Keratinocyte (primary cell): ENCODE measurements at regions not wholly inside any gene's neighbourhood (a gene's known extent, or its start where the extent isn't known, plus 50 kb on each side); places are given as distances from the start of the nearest gene placed in this dataset.
"Not testable (repeated sequence)": the region's sequence is repeated elsewhere in the genome, so short reads cannot be mapped to it uniquely, and the experiment has no call there.

Experiments
- DNase-seq: peaks from one replicate; pipeline ENCODE4 v3.0.0-alpha.2; 2011; ENCODE audit warnings: low read depth, missing footprints, low spot score
- FAIRE-seq: peaks from 2 replicates; lab custom pipeline; 2011; peaks lifted over from hg19 to GRCh38; lab: Jason Lieb, UNC
- H2AFZ ChIP-seq: 2 replicates; pipeline ENCODE4 v1.6.0; 2012; ENCODE audit warnings: low read length, control low read depth, inconsistent platforms; ENCODE audit not compliant: control insufficient read depth
- H3K27ac ChIP-seq: 2 replicates; pipeline ENCODE4 v1.5.1; 2011; ENCODE audit warnings: low read length; ENCODE audit not compliant: control insufficient read depth, insufficient read depth
- H3K27me3 ChIP-seq: 3 replicates; pipeline ENCODE4 v1.6.0; 2011; ENCODE audit warnings: low read length; ENCODE audit not compliant: control insufficient read depth, insufficient read depth; ENCODE audit errors: extremely low read depth
- H3K36me3 ChIP-seq, 2 experiments: 2 replicates in 1 of 2; 3 replicates in 1 of 2; pipeline ENCODE4 v1.5.1; 2011; ENCODE audit warnings: low read length in 2 of 2, mild to moderate bottlenecking in 1 of 2; ENCODE audit not compliant: control insufficient read depth in 2 of 2, insufficient read depth in 2 of 2; ENCODE audit errors: extremely low read depth in 1 of 2
- H3K4me1 ChIP-seq: 3 replicates; pipeline ENCODE4 v1.5.1; 2011; ENCODE audit warnings: low read length; ENCODE audit not compliant: control insufficient read depth, insufficient read depth; ENCODE audit errors: extremely low read depth
- H3K4me2 ChIP-seq: 3 replicates; pipeline ENCODE4 v1.6.0; 2011; ENCODE audit warnings: low read depth, low read length; ENCODE audit not compliant: control insufficient read depth, insufficient read depth; ENCODE audit errors: extremely low read depth
- H3K4me3 ChIP-seq, 3 experiments: fragments of 200-600 bp in 1 of 3; sonication (generic) in 1 of 3; 2 replicates in 2 of 3; 3 replicates in 1 of 3; pipeline ENCODE4 v1.5.1; 2011 to 2016; ENCODE audit warnings: low read length in 3 of 3, mild to moderate bottlenecking in 3 of 3, control low read depth in 2 of 3, inconsistent platforms in 1 of 3, low read depth in 1 of 3, mixed read lengths in 1 of 3, mixed run types in 1 of 3, moderate library complexity in 1 of 3; ENCODE audit not compliant: control insufficient read depth in 2 of 3, insufficient read depth in 2 of 3; ENCODE audit errors: extremely low read depth in 1 of 3
- H3K79me2 ChIP-seq: 2 replicates; pipeline ENCODE4 v1.6.0; 2012; ENCODE audit warnings: low read length; ENCODE audit not compliant: control insufficient read depth, insufficient read depth
- H3K9ac ChIP-seq: 3 replicates; pipeline ENCODE4 v1.6.0; 2011; ENCODE audit warnings: low read length; ENCODE audit not compliant: control insufficient read depth, insufficient read depth; ENCODE audit errors: extremely low read depth
- H3K9me1 ChIP-seq: 3 replicates; pipeline ENCODE4 v1.6.0; 2011; ENCODE audit warnings: low read length; ENCODE audit not compliant: control insufficient read depth, insufficient read depth; ENCODE audit errors: extremely low read depth
- H3K9me3 ChIP-seq: 2 replicates; pipeline ENCODE4 v1.5.1; 2012; ENCODE audit warnings: low read depth, low read length; ENCODE audit not compliant: control insufficient read depth
- H4K20me1 ChIP-seq: 3 replicates; pipeline ENCODE4 v1.6.0; 2011; ENCODE audit warnings: low read length; ENCODE audit not compliant: control insufficient read depth, insufficient read depth; ENCODE audit errors: extremely low read depth
- EZH2 ChIP-seq: IDR thresholded peaks from one replicate; pipeline ENCODE4 v1.6.1; 2012; ENCODE audit warnings: inconsistent platforms, mild to moderate bottlenecking, low read length, moderate library complexity
- dilution Hi-C: fragments of 300-500 bp; cut with MboI; formaldehyde crosslinking; loops from one replicate; pipeline ENCODE4 v1.7.0; 2020; ENCODE audit warnings: low sequenced_read_pairs; ENCODE audit not compliant: extremely low pct_ligation_motif_present
- TF ChIP-seq, protein P1 (sequence below), 3 experiments: IDR thresholded peaks in 1 of 3; conservative IDR thresholded peaks in 1 of 3; optimal IDR thresholded peaks in 1 of 3; 2 replicates in 2 of 3; 3 replicates in 1 of 3; pipeline versions ENCODE3 to v1.5.1; 2011; ENCODE audit warnings: low read length in 3 of 3, mild to moderate bottlenecking in 3 of 3, moderate library complexity in 2 of 3, control low read depth in 1 of 3, inconsistent platforms in 1 of 3; ENCODE audit not compliant: insufficient read depth in 2 of 3; ENCODE audit errors: extremely low read depth in 1 of 3

DNA sequence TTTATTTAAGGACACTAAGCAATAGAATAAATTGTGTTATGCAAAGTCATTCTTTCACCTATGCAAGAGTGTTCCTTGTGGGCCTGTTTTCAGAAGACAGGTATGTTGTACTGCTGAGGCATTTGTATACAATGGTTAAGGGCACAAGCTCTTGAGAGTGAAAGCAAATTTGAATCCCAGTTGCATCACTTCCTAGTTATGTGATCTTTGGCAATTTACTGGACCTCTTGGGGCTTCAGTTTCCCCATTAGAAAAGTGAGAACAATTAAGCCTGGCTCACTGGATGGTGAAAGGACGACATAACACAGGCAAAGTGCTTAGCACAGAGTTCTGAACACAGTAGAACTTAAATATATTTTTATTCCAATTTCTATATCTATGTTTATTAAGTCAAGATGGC, 117.4 kb downstream of the EFHB start:
- DNase-seq: no peak
- Histone ChIP-seq H3K9ac (no peak overlapping the region), H3K4me1 (no peaks in the 10 kb centered on the region), H3K9me3 (no peaks in the 10 kb centered on the region), H3K9me1 (no peaks in the 10 kb centered on the region), H3K79me2 (no peaks in the 10 kb centered on the region), H3K36me3 (no peaks in the 10 kb centered on the region), H2AFZ (no peak overlapping the region), H3K27ac (no peak overlapping the region), H3K4me2 (no peak overlapping the region), H3K27me3 (no peaks in the 10 kb centered on the region), H3K4me3 (no peak overlapping the region), H4K20me1 (no peaks in the 10 kb centered on the region)
- no peak for TF ChIP-seq EZH2
- TF ChIP-seq, protein P1, sequence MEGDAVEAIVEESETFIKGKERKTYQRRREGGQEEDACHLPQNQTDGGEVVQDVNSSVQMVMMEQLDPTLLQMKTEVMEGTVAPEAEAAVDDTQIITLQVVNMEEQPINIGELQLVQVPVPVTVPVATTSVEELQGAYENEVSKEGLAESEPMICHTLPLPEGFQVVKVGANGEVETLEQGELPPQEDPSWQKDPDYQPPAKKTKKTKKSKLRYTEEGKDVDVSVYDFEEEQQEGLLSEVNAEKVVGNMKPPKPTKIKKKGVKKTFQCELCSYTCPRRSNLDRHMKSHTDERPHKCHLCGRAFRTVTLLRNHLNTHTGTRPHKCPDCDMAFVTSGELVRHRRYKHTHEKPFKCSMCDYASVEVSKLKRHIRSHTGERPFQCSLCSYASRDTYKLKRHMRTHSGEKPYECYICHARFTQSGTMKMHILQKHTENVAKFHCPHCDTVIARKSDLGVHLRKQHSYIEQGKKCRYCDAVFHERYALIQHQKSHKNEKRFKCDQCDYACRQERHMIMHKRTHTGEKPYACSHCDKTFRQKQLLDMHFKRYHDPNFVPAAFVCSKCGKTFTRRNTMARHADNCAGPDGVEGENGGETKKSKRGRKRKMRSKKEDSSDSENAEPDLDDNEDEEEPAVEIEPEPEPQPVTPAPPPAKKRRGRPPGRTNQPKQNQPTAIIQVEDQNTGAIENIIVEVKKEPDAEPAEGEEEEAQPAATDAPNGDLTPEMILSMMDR (optimal IDR thresholded peaks at IDR 0.05 in 1 of 3, IDR thresholded peaks at IDR 0.05 in 1 of 3, conservative IDR thresholded peaks at IDR 0.05 in 1 of 3; ENCODE audit: extremely low read depth in 1 of 3, insufficient read depth in 2 of 3, low read length in 3 of 3): no peak
- FAIRE-seq: no peak
- dilution Hi-C loops: no loop called here

DNA sequence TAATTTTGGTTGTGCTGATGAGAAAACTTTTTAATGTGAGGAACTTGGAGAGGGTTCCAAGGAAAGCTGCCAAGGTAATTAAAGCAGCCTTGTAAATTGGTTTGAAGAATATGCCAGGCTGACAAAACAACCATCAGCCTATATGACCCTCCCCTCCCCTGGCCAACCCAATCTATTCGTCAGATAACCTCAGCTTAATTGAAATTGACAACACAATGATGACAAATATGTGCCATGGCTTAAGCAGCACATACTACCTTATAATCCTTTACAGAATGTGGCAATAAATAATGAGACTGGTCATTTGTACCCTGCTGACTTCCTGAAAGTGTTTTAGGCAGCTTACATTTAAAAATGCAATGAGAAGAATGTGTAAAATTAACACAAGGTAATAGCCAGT, 118.2 kb downstream of the EFHB start:
- H3K4me2 ChIP-seq: no peak overlapping the region
- H3K4me3 ChIP-seq: no peak overlapping the region
- H3K9me3 ChIP-seq: no peaks in the 10 kb centered on the region
- dilution Hi-C loops: no loop called here
- TF ChIP-seq, protein P1 (optimal IDR thresholded peaks at IDR 0.05 in 1 of 3, IDR thresholded peaks at IDR 0.05 in 1 of 3, conservative IDR thresholded peaks at IDR 0.05 in 1 of 3; ENCODE audit: extremely low read depth in 1 of 3, insufficient read depth in 2 of 3, low read length in 3 of 3): no peak
- TF ChIP-seq EZH2: no peak
- H3K9me1 ChIP-seq: no peaks in the 10 kb centered on the region
- H3K27me3 ChIP-seq: no peaks in the 10 kb centered on the region
- no peak overlapping the region for H2AFZ ChIP-seq
- no peaks in the 10 kb centered on the region for H3K4me1 ChIP-seq
- no peaks in the 10 kb centered on the region for H3K79me2 ChIP-seq
- H3K36me3 ChIP-seq: no peaks in the 10 kb centered on the region
- FAIRE-seq: no peak
- DNase-seq: no peak
- H3K9ac ChIP-seq: no peak overlapping the region
- no peaks in the 10 kb centered on the region for H4K20me1 ChIP-seq
- no peak overlapping the region for H3K27ac ChIP-seq

DNA sequence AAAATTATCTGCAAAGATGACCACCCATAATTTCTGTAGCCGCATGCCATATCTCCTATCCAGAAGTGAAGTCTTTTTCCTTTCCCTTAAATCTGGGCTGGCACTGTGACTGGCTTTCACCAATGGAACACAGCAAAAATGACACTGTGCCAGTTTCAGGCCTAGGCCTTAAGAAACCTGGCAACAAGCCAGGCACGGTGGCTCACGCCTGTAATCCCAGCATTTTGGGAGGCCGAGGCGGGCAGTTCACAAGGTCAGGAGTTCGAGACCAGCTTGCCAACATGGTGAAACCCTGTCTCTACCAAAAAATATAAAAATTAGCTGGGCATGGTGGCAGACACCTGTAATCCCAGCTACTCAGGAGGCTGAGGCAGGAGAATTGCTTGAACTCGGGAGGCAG, 120.3 kb downstream of the EFHB start:
- H3K79me2 ChIP-seq, H4K20me1 ChIP-seq, dilution Hi-C loops, H2AFZ ChIP-seq, H3K36me3 ChIP-seq, H3K9ac ChIP-seq, H3K4me1 ChIP-seq, H3K9me1 ChIP-seq, FAIRE-seq, DNase-seq, H3K27ac ChIP-seq, H3K4me3 ChIP-seq, H3K4me2 ChIP-seq, H3K27me3 ChIP-seq, H3K9me3 ChIP-seq: not testable (repeated sequence)
